ENCODE measurements at regions not wholly inside any gene's neighbourhood (a gene's known extent, or its start where the extent isn't known, plus 50 kb on each side); places are given as distances from the start of the nearest gene placed in this dataset.

GRCh38 chr4:3683744-3684421 lies 82.3 kb upstream of the ADRA2C start:
- no peak for DNase-seq (ENCODE audit: low read depth in 2 of 2)

GRCh38 chr4:3683077-3683743 lies 83.0 kb upstream of the ADRA2C start:
- DNase-seq (ENCODE audit: low read depth in 2 of 2), result no peak

- DNase-seq (ENCODE audit: low read depth in 2 of 2), result no peak
Observed at GRCh38 chr4:3682236-3683076, 83.7 kb upstream of the ADRA2C start.

GRCh38 chr4:3681191-3681590 lies 85.0 kb upstream of the ADRA2C start:
- no peak for DNase-seq (ENCODE audit: low read depth in 2 of 2)

GRCh38 chr4:3680656-3681055 lies 85.5 kb upstream of the ADRA2C start:
- no peak for DNase-seq (ENCODE audit: low read depth in 2 of 2)

- DNase-seq (ENCODE audit: low read depth in 2 of 2), result no peak
Observed at GRCh38 chr4:3679851-3680311, 86.3 kb upstream of the ADRA2C start.

GRCh38 chr4:3679071-3679825 lies 86.9 kb upstream of the ADRA2C start:
- DNase-seq (ENCODE audit: low read depth in 2 of 2), result no peak

- DNase-seq (ENCODE audit: low read depth in 2 of 2), result no peak
Observed at GRCh38 chr4:3677748-3678070, 88.5 kb upstream of the ADRA2C start.

GRCh38 chr4:3676907-3677747 lies 89.1 kb upstream of the ADRA2C start:
- no peak for DNase-seq (ENCODE audit: low read depth in 2 of 2)

GRCh38 chr4:3676196-3676595 lies 90.0 kb upstream of the ADRA2C start:
- DNase-seq (ENCODE audit: low read depth in 2 of 2), result no peak

GRCh38 chr4:3675251-3676115 lies 90.7 kb upstream of the ADRA2C start:
- no peak for DNase-seq (ENCODE audit: low read depth in 2 of 2)

- no peak for DNase-seq (ENCODE audit: low read depth in 2 of 2)
Observed at GRCh38 chr4:3674479-3674851, 91.7 kb upstream of the ADRA2C start.

GRCh38 chr4:3673716-3674478 lies 92.3 kb upstream of the ADRA2C start:
- no peak for DNase-seq (ENCODE audit: low read depth in 2 of 2)

- DNase-seq (ENCODE audit: low read depth in 2 of 2), result no peak
Observed at GRCh38 chr4:3673176-3673575, 93.0 kb upstream of the ADRA2C start.

GRCh38 chr4:3672465-3672831 lies 93.7 kb upstream of the ADRA2C start:
- no peak for DNase-seq (ENCODE audit: low read depth in 2 of 2)

- DNase-seq (ENCODE audit: low read depth in 2 of 2), result no peak
Observed at GRCh38 chr4:3671571-3672464, 94.4 kb upstream of the ADRA2C start.

- no peak for DNase-seq (ENCODE audit: low read depth in 2 of 2)
Observed at GRCh38 chr4:3670521-3671519, 95.4 kb upstream of the ADRA2C start.
